Liver (tissue), 8 donors: ENCODE measurements at regions not wholly inside any gene's neighbourhood (a gene's known extent, or its start where the extent isn't known, plus 50 kb on each side); places are given as distances from the start of the nearest gene placed in this dataset.
"Not testable (repeated sequence)": the region's sequence is repeated elsewhere in the genome, so short reads cannot be mapped to it uniquely, and the experiment has no call there.

Experiments
- DNase-seq: peaks from one replicate; pipeline ENCODE4 v3.0.0-alpha.2; 2017; ENCODE audit warnings: low spot score
- H3K27ac ChIP-seq, 2 donors: one replicate each; pipeline ENCODE4 v1.7.0; 2013; ENCODE audit warnings: inconsistent platforms in 2 of 2, low read length in 2 of 2, control low read depth in 1 of 2, low read depth in 1 of 2, mild to moderate bottlenecking in 1 of 2
- H3K27me3 ChIP-seq, 4 donors: one replicate each; pipeline versions ENCODE4 v1.6.1 to v1.7.0; 2013; ENCODE audit warnings: low read length in 3 of 4, inconsistent platforms in 1 of 4, mild to moderate bottlenecking in 1 of 4, moderate library complexity in 1 of 4; ENCODE audit not compliant: control insufficient read depth in 4 of 4, insufficient read depth in 4 of 4
- H3K36me3 ChIP-seq, 4 donors: one replicate each; pipeline versions ENCODE4 v1.6.1 to v1.7.0; 2013; ENCODE audit warnings: low read length in 3 of 4, mild to moderate bottlenecking in 3 of 4, low read depth in 1 of 4, moderate library complexity in 1 of 4; ENCODE audit not compliant: control insufficient read depth in 4 of 4, insufficient read depth in 3 of 4
- H3K4me1 ChIP-seq, 4 donors: one replicate each; pipeline versions ENCODE4 v1.6.1 to v1.7.0; 2013; ENCODE audit warnings: low read length in 3 of 4, mild to moderate bottlenecking in 3 of 4, moderate library complexity in 1 of 4; ENCODE audit not compliant: control insufficient read depth in 4 of 4, insufficient read depth in 4 of 4
- H3K4me3 ChIP-seq, 3 donors: one replicate each; pipeline versions ENCODE4 v1.6.1 to v1.7.0; 2013; ENCODE audit warnings: low read length in 3 of 3, control low read depth in 1 of 3, low read depth in 1 of 3, mild to moderate bottlenecking in 1 of 3
- H3K9ac ChIP-seq, 2 donors: one replicate each; pipeline ENCODE4 v1.7.0; 2013; ENCODE audit warnings: low read length in 2 of 2, mild to moderate bottlenecking in 2 of 2, moderate library complexity in 2 of 2, control low read depth in 1 of 2, low read depth in 1 of 2
- H3K9me3 ChIP-seq, 4 donors: one replicate each; pipeline versions ENCODE4 v1.6.1 to v1.7.0; 2013; ENCODE audit warnings: low read length in 3 of 4; ENCODE audit not compliant: control insufficient read depth in 4 of 4
- CTCF ChIP-seq: fragments of 150-350 bp; IDR thresholded peaks from 2 replicates; pipeline ENCODE4 v1.5.1; 2017; ENCODE audit warnings: improper control_type of control experiment, low read depth, low read length; ENCODE audit not compliant: missing input control
- EGR1 ChIP-seq, 2 donors: IDR thresholded peaks; 2 replicates each; pipeline ENCODE4 v1.6.1; 2016 to 2018; ENCODE audit warnings: antibody characterized with exemption in 2 of 2, low read depth in 2 of 2
- FOXA1 ChIP-seq: IDR thresholded peaks from 2 replicates; pipeline ENCODE4 v1.6.1; 2016; ENCODE audit warnings: antibody characterized with exemption
- FOXA2 ChIP-seq: IDR thresholded peaks from 2 replicates; pipeline ENCODE4 v1.6.1; 2016; ENCODE audit warnings: antibody characterized with exemption
- GABPA ChIP-seq, 2 donors: IDR thresholded peaks in 1 of 2; conservative IDR thresholded peaks in 1 of 2; 2 replicates each; pipeline ENCODE4 v1.6.1; 2016; ENCODE audit warnings: antibody characterized with exemption in 2 of 2, mild to moderate bottlenecking in 1 of 2, moderate library complexity in 1 of 2
- HNF4A ChIP-seq, 2 donors: conservative IDR thresholded peaks; 2 replicates each; pipeline ENCODE4 v1.6.1; 2016; ENCODE audit warnings: antibody characterized with exemption in 2 of 2, mild to moderate bottlenecking in 2 of 2
- HNF4G ChIP-seq: IDR thresholded peaks from 2 replicates; pipeline ENCODE4 v1.6.1; 2016; ENCODE audit warnings: antibody characterized with exemption
- JUND ChIP-seq, 2 donors: IDR thresholded peaks; 2 replicates each; pipeline ENCODE4 v1.6.1; 2016; ENCODE audit warnings: antibody characterized with exemption in 2 of 2
- MAX ChIP-seq: IDR thresholded peaks from 2 replicates; pipeline ENCODE4 v1.6.1; 2016; ENCODE audit warnings: antibody characterized with exemption
- NR2F2 ChIP-seq: IDR thresholded peaks from 2 replicates; pipeline ENCODE4 v1.6.1; 2016; ENCODE audit warnings: antibody characterized with exemption
- RAD21 ChIP-seq, 2 donors: IDR thresholded peaks; 2 replicates each; pipeline ENCODE4 v1.6.1; 2016; ENCODE audit warnings: antibody characterized with exemption in 2 of 2, mild to moderate bottlenecking in 2 of 2
- REST ChIP-seq: IDR thresholded peaks from 2 replicates; pipeline ENCODE4 v1.6.1; 2016; ENCODE audit warnings: antibody characterized with exemption, mild to moderate bottlenecking
- RXRA ChIP-seq, 2 donors: IDR thresholded peaks; 2 replicates each; pipeline ENCODE4 v1.6.1; 2017 to 2018; ENCODE audit warnings: antibody characterized with exemption in 2 of 2, mild to moderate bottlenecking in 1 of 2
- SP1 ChIP-seq: IDR thresholded peaks from 2 replicates; pipeline ENCODE4 v1.6.1; 2018; ENCODE audit warnings: antibody characterized with exemption, mild to moderate bottlenecking
- TAF1 ChIP-seq: conservative IDR thresholded peaks from 2 replicates; pipeline ENCODE4 v1.6.1; 2016; ENCODE audit warnings: antibody characterized with exemption, mild to moderate bottlenecking
- YY1 ChIP-seq: IDR thresholded peaks from 2 replicates; pipeline ENCODE4 v1.6.1; 2016; ENCODE audit warnings: antibody characterized with exemption, mild to moderate bottlenecking
- ZBTB33 ChIP-seq: IDR thresholded peaks from 2 replicates; pipeline ENCODE4 v1.6.1; 2016; ENCODE audit warnings: antibody characterized with exemption
- WGBS: extraction: QIAGEN DNeasy Blood & Tissue Kit; methylation state at CpG from one replicate; pipeline ENCODE4 v1.1.7; 2013; 5-methylcytosine and 5-hydroxymethylcytosine counted together
- TF ChIP-seq, protein P1 (sequence below): IDR thresholded peaks from 2 replicates; pipeline ENCODE4 v1.6.1; 2016; ENCODE audit warnings: antibody characterized with exemption
- donor health status: healthy.
- donor health status: healthy.
- donor health status: healthy.
- donor health status: healthy.
- donor health status: healthy.

DNA sequence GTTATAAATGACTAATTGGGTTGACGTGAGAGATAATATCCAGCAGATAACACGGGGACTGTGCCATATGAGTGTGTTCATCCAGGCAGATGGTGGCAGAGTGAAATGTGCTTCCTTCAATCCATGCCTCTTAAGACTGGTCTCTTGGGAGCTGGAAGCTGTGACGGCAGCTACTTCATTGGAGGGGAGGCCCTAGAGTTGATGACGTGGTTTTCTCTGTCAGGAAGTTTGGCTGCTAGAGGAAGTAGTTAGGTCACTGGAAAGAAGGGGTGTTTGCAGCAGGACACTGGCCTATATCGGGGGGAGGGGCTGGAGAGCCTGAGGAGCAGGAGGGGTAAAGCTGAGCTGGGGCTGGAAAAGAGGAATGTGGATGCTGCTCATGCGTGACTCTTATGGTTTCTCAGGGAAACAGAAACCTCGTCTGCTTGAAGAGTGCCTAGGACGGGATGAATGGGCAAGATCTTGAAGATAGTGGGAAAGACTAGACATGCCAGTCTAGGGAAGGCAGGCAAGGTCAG is 3051.6 kb downstream of the RPIA start:
- not testable (repeated sequence) for H3K9ac ChIP-seq, H3K27ac ChIP-seq, DNase-seq, H3K27me3 ChIP-seq, H3K4me3 ChIP-seq, H3K36me3 ChIP-seq, H3K9me3 ChIP-seq, H3K4me1 ChIP-seq
- WGBS: 55% methylated on average over 8 of the region's 8 CpGs

GRCh38 chr2:91743910-91744309 is 3052.4 kb downstream of the RPIA start:
- H3K27ac ChIP-seq, H3K27me3 ChIP-seq, H3K4me1 ChIP-seq, DNase-seq, H3K9ac ChIP-seq, H3K9me3 ChIP-seq, H3K36me3 ChIP-seq, H3K4me3 ChIP-seq: not testable (repeated sequence)
- 40% methylated on average over 1 of the region's 1 CpG for WGBS

DNA sequence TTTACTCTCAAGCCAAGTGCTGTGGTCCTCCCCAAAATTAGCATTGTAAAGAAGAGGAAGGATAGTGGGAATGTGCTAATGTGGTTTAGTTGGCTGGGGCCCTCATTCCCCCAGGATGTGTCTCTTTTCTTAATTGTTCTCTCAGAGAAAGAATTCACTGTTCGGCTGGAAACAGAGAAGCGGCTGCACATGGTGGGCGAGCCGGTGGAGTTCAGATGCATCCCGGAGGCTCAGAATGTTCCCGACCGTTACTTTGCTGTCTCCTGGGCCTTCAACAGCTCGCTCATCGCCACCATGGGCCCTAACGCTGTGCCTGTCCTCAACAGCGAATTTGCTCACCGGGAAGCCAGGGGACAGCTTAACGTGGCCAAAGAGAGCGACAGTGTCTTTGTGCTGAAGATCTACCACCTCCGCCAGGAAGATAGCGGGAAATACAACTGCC is 3053.2 kb downstream of the RPIA start:
- H3K4me1 ChIP-seq, H3K4me3 ChIP-seq, H3K9me3 ChIP-seq, H3K27ac ChIP-seq, H3K36me3 ChIP-seq, H3K27me3 ChIP-seq, H3K9ac ChIP-seq, DNase-seq: not testable (repeated sequence)
- WGBS: 52% methylated on average over 16 of the region's 16 CpGs

GRCh38 chr2:91748902-91749301 is 3057.4 kb downstream of the RPIA start:
- Histone ChIP-seq H3K36me3 (no peaks in the 10 kb centered on the region), H3K9ac (no peak overlapping the region), H3K27ac (no peak overlapping the region), H3K9me3 (no peaks in the 10 kb centered on the region), H3K27me3 (no peaks in the 10 kb centered on the region), H3K4me3 (peak overlapping the region in 1 of 3 donors; percentile 29), H3K4me1 (no peaks in the 10 kb centered on the region)
- TF ChIP-seq NR2F2 (no peak), RAD21 (IDR thresholded peaks at IDR 0.05) (no peak), SP1 (no peak), HNF4G (no peak), FOXA2 (no peak), REST (no peak), JUND (IDR thresholded peaks at IDR 0.05) (no peak), MAX (no peak), ZBTB33 (no peak), GABPA (IDR thresholded peaks at IDR 0.05 in 1 of 2, conservative IDR thresholded peaks at IDR 0.05 in 1 of 2) (no peak), TAF1 (no peak), CTCF (no peak), FOXA1 (no peak), EGR1 (IDR thresholded peaks at IDR 0.05; ENCODE audit: low read depth in 2 of 2) (no peak), RXRA (IDR thresholded peaks at IDR 0.05) (no peak), YY1 (no peak), HNF4A (conservative IDR thresholded peaks at IDR 0.05) (no peak)
- TF ChIP-seq, protein P1, sequence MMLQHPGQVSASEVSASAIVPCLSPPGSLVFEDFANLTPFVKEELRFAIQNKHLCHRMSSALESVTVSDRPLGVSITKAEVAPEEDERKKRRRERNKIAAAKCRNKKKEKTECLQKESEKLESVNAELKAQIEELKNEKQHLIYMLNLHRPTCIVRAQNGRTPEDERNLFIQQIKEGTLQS: no peak
- 14% methylated on average over 52 of the region's 52 CpGs for WGBS
- no peak for DNase-seq
